OCI-LY7 (cell line): ENCODE measurements at regions not wholly inside any gene's neighbourhood (a gene's known extent, or its start where the extent isn't known, plus 50 kb on each side); places are given as distances from the start of the nearest gene placed in this dataset.
A peak's percentile ranks its signal among the peaks of the same experiment; 100 is the strongest.

Experiments used
- BruUV-seq: library from RNA; stranded (reverse); fragments of 400-500 nt; replicated peaks from 2 replicates; lab custom pipeline; 2021; lab: Mats Ljungman, UMichigan
- CTCF ChIA-PET: fragments of 300-600 bp; sonication (Branson Sonifier 250); formaldehyde crosslinking; loops from one replicate; lab custom pipeline; 2022; ENCODE audit warnings: antibody characterized with exemption; ENCODE audit not compliant: unreplicated experiment; lab: Charles Lee
- POLR2A ChIA-PET: fragments of 300-600 bp; sonication (Branson Sonifier 250); formaldehyde crosslinking; loops from one replicate; lab custom pipeline; 2022; ENCODE audit warnings: antibody characterized with exemption; lab: Charles Lee
- DNase-seq: peaks from one replicate; pipeline ENCODE4 v3.0.0-alpha.2; 2015; ENCODE audit warnings: low spot score
- H2AFZ ChIP-seq: fragments of 200-600 bp; sonication (generic), shearing (Covaris generic); 2 replicates; pipeline ENCODE4 v1.6.1; 2014; ENCODE audit warnings: mild to moderate bottlenecking, antibody characterized with exemption, low read length, moderate library complexity
- H3K27ac ChIP-seq: fragments of 200-600 bp; sonication (generic); 2 replicates; pipeline ENCODE4 v1.5.1; 2014; ENCODE audit warnings: mixed run types, low read depth, mild to moderate bottlenecking, moderate library complexity, low read length, inconsistent platforms; ENCODE audit not compliant: poor library complexity, severe bottlenecking
- H3K36me3 ChIP-seq: fragments of 200-600 bp; sonication (generic); 2 replicates; pipeline ENCODE4 v1.6.1; 2014; ENCODE audit warnings: mild to moderate bottlenecking, antibody characterized with exemption, low read length, moderate library complexity, mixed read lengths; ENCODE audit not compliant: insufficient read depth
- H3K4me1 ChIP-seq: fragments of 200-600 bp; sonication (generic); 2 replicates; pipeline ENCODE4 v1.5.1; 2014; ENCODE audit warnings: mild to moderate bottlenecking, low read length; ENCODE audit not compliant: insufficient read depth, poor library complexity, severe bottlenecking
- H3K4me2 ChIP-seq: fragments of 200-600 bp; sonication (generic); 2 replicates; pipeline ENCODE4 v1.6.1; 2014; ENCODE audit warnings: mild to moderate bottlenecking, low read length
- H3K4me3 ChIP-seq: fragments of 200-600 bp; sonication (generic); 2 replicates; pipeline ENCODE4 v1.5.1; 2014; ENCODE audit warnings: mild to moderate bottlenecking, low read depth, low read length; ENCODE audit not compliant: poor library complexity, severe bottlenecking
- H3K79me2 ChIP-seq: fragments of 200-600 bp; sonication (generic); 2 replicates; pipeline ENCODE4 v1.6.1; 2016; ENCODE audit warnings: low read depth, mild to moderate bottlenecking, low read length, moderate library complexity, mixed read lengths; ENCODE audit not compliant: insufficient read depth
- H3K9me2 ChIP-seq: fragments of 200-600 bp; sonication (generic); 2 replicates; pipeline ENCODE4 v1.6.1; 2016; ENCODE audit warnings: mild to moderate bottlenecking, low read length, mixed read lengths; ENCODE audit not compliant: insufficient read depth
- H3K9me3 ChIP-seq: fragments of 200-600 bp; sonication (generic); 2 replicates; pipeline ENCODE4 v1.6.1; 2014; ENCODE audit warnings: mild to moderate bottlenecking, mixed run types, low read length, mixed read lengths
- H4K20me1 ChIP-seq: fragments of 200-600 bp; sonication (generic); 2 replicates; pipeline ENCODE4 v1.6.1; 2014; ENCODE audit warnings: mild to moderate bottlenecking, antibody characterized with exemption, low read length, moderate library complexity, mixed read lengths; ENCODE audit not compliant: insufficient read depth
- CTCF ChIP-seq: fragments of 200-600 bp; sonication (generic); conservative IDR thresholded peaks from 2 replicates; pipeline ENCODE4 v1.5.1; 2014; ENCODE audit warnings: mild to moderate bottlenecking, antibody characterized with exemption, low read length, moderate library complexity, mixed read lengths
- EZH2phosphoT487 ChIP-seq: fragments of 200-600 bp; sonication (generic); IDR thresholded peaks from 2 replicates; pipeline ENCODE4 v1.6.1; 2018; ENCODE audit warnings: low read depth, borderline replicate concordance, mild to moderate bottlenecking, mixed run types, antibody characterized with exemption, low read length, moderate library complexity, mixed read lengths
- intact Hi-C: fragments of 100-400 bp; cut with micrococcal nuclease; formaldehyde crosslinking; loops from one replicate; pipeline ENCODE4 v1.10.0; 2022; ENCODE audit not compliant: unreplicated experiment

GRCh38 chr17:14771543-14771942 is 470.7 kb downstream of the HS3ST3B1 start:
- no TSS peak for BruUV-seq
- Histone ChIP-seq H3K4me3 (no peak overlapping the region), H3K4me1 (peaks cover 7% of the 10 kb centered on the region), H2AFZ (no peak overlapping the region), H4K20me1 (no peaks in the 10 kb centered on the region), H3K36me3 (no peaks in the 10 kb centered on the region; the same call in 1 of the 2 replicates), H3K27ac (no peak overlapping the region), H3K4me2 (no peak overlapping the region), H3K9me2 (no peaks in the 10 kb centered on the region), H3K79me2 (no peaks in the 10 kb centered on the region), H3K9me3 (peaks cover 25% of the 10 kb centered on the region; the same call in 1 of the 2 replicates)
- CTCF ChIA-PET = no interaction called here
- DNase-seq = no peak
- no peak for TF ChIP-seq CTCF
- TF ChIP-seq EZH2phosphoT487 = no peak
- POLR2A ChIA-PET = no interaction called here
- intact Hi-C loops = no loop called here

GRCh38 chr17:14768923-14769322 is 468.0 kb downstream of the HS3ST3B1 start:
- intact Hi-C loops = no loop called here
- peaks cover 12% of the 10 kb centered on the region; the same call in 1 of the 2 replicates for H3K9me3 ChIP-seq
- H3K9me2 ChIP-seq = no peaks in the 10 kb centered on the region
- BruUV-seq = no TSS peak
- H3K4me1 ChIP-seq = no peaks in the 10 kb centered on the region
- H3K79me2 ChIP-seq = no peaks in the 10 kb centered on the region
- H2AFZ ChIP-seq = no peak overlapping the region
- CTCF ChIA-PET = no interaction called here
- H3K4me2 ChIP-seq = no peak overlapping the region
- no peak overlapping the region for H3K27ac ChIP-seq
- DNase-seq = peak; percentile 22
- H3K36me3 ChIP-seq = no peaks in the 10 kb centered on the region; the same call in 1 of the 2 replicates
- H3K4me3 ChIP-seq = no peak overlapping the region
- H4K20me1 ChIP-seq = no peaks in the 10 kb centered on the region
- POLR2A ChIA-PET = no interaction called here
- TF ChIP-seq CTCF = peak; percentile 54
- TF ChIP-seq EZH2phosphoT487 = no peak

- no peak for DNase-seq
- Histone ChIP-seq H4K20me1 (no peaks in the 10 kb centered on the region), H3K27ac (no peak overlapping the region), H3K9me3 (0 out of 2 replicates have a peak, but pooled peaks cover 7% of the 10 kb centered on the region), H3K4me1 (peaks cover 24% of the 10 kb centered on the region), H3K4me2 (no peak overlapping the region), H2AFZ (no peak overlapping the region), H3K36me3 (no peaks in the 10 kb centered on the region), H3K79me2 (no peaks in the 10 kb centered on the region), H3K4me3 (no peak overlapping the region), H3K9me2 (no peaks in the 10 kb centered on the region)
- CTCF ChIA-PET = no interaction called here
- POLR2A ChIA-PET = no interaction called here
- TF ChIP-seq CTCF = no peak
- no peak for TF ChIP-seq EZH2phosphoT487
- intact Hi-C loops = no loop called here
- BruUV-seq = no TSS peak
Measured at GRCh38 chr17:14762736-14763479, 462.0 kb downstream of the HS3ST3B1 start.
